CD4-positive, CD25-positive, alpha-beta regulatory T cell (primary cell): ENCODE measurements at regions not wholly inside any gene's neighbourhood (a gene's known extent, or its start where the extent isn't known, plus 50 kb on each side); places are given as distances from the start of the nearest gene placed in this dataset.
"Not testable (repeated sequence)": the region's sequence is repeated elsewhere in the genome, so short reads cannot be mapped to it uniquely, and the experiment has no call there.

Source experiments
- ATAC-seq, 2 donors: fragments of 150-1000 bp; cut with Tn5 transposase; one replicate each; pipeline ENCODE4 v1.10.0; 2021; ENCODE audit warnings: low read depth in 2 of 2, moderate number of reproducible peaks in 2 of 2, moderate library complexity in 1 of 2
- DNase-seq, 3 donors: peaks; one replicate each; pipeline versions ENCODE4 v3.0.0 to v3.0.0-alpha.2; 2012 to 2022; ENCODE audit warnings: mixed read lengths in 1 of 3
- H3K27ac ChIP-seq: one replicate; pipeline ENCODE4 v1.7.0; 2013; ENCODE audit warnings: mild to moderate bottlenecking, low read length; ENCODE audit not compliant: insufficient read depth, poor library complexity, severe bottlenecking
- H3K27me3 ChIP-seq: one replicate; pipeline ENCODE4 v1.7.0; 2013; ENCODE audit warnings: low read length; ENCODE audit not compliant: control insufficient read depth, insufficient read depth
- H3K36me3 ChIP-seq: one replicate; pipeline ENCODE4 v1.7.0; 2013; ENCODE audit warnings: mild to moderate bottlenecking, low read length, moderate library complexity; ENCODE audit not compliant: control insufficient read depth, insufficient read depth
- H3K4me1 ChIP-seq: 2 replicates; pipeline ENCODE4 v1.7.0; 2013; ENCODE audit warnings: mild to moderate bottlenecking, low read length; ENCODE audit not compliant: insufficient read depth, control insufficient read depth, poor library complexity, severe bottlenecking
- H3K4me3 ChIP-seq: one replicate; pipeline ENCODE4 v1.7.0; 2013; ENCODE audit warnings: low read depth, mild to moderate bottlenecking, low read length, moderate library complexity
- H3K9me3 ChIP-seq, 2 experiments: 1 replicate in 1 of 2; 2 replicates in 1 of 2; pipeline ENCODE4 v1.7.0; 2013; ENCODE audit warnings: low read length in 2 of 2, mild to moderate bottlenecking in 1 of 2, moderate library complexity in 1 of 2; ENCODE audit not compliant: control insufficient read depth in 2 of 2
- H3K27ac Mint-ChIP-seq, 3 donors: one replicate each; pipeline ENCODE4 v1.8.0; 2020 to 2022; ENCODE audit warnings: mild to moderate bottlenecking in 3 of 3, mixed read lengths in 3 of 3, moderate library complexity in 2 of 3
- H3K27me3 Mint-ChIP-seq: one replicate; pipeline ENCODE4 v1.8.0; 2022; ENCODE audit warnings: mild to moderate bottlenecking, mixed read lengths
- H3K36me3 Mint-ChIP-seq: one replicate; pipeline ENCODE4 v1.8.0; 2020; ENCODE audit warnings: mixed read lengths
- H3K4me1 Mint-ChIP-seq, 4 donors: one replicate each; pipeline ENCODE4 v1.8.0; 2020 to 2022; ENCODE audit warnings: mixed read lengths in 4 of 4, mild to moderate bottlenecking in 1 of 4
- H3K4me3 Mint-ChIP-seq, 4 donors: one replicate each; pipeline ENCODE4 v1.8.0; 2020 to 2022; ENCODE audit warnings: mild to moderate bottlenecking in 4 of 4, mixed read lengths in 4 of 4, moderate library complexity in 3 of 4
- H3K9me3 Mint-ChIP-seq, 7 donors: one replicate each; pipeline ENCODE4 v1.8.0; 2020 to 2022; ENCODE audit warnings: mixed read lengths in 7 of 7, mild to moderate bottlenecking in 3 of 7, moderate library complexity in 2 of 7

DNA sequence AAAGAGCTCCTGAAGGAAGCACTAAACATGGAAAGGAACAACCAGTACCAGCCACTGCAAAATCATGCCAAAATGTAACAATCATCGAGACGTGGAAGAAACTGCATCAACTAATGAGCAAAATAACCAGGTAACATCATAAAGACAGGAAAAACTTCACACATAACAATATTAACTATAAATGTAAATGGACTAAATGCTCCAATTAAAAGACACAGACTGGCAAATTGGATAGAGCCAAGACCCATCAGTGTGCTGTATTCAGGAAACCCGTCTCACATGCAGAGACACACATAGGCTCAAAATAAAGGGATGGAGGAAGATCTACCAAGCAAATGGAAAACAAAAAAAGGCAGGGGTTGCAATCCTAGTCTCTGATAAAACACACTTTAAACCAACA is 83.9 kb upstream of the TSLP start:
- H3K4me3 ChIP-seq, DNase-seq, H3K36me3 ChIP-seq, H3K4me1 Mint-ChIP-seq, ATAC-seq, H3K27me3 ChIP-seq, H3K27me3 Mint-ChIP-seq, H3K27ac Mint-ChIP-seq, H3K4me1 ChIP-seq, H3K27ac ChIP-seq, H3K36me3 Mint-ChIP-seq, H3K9me3 ChIP-seq, H3K4me3 Mint-ChIP-seq: not testable (repeated sequence)
- peaks cover 0 to 24% (median 5%) of the 10 kb centered on the region in 7 donors for H3K9me3 Mint-ChIP-seq

DNA sequence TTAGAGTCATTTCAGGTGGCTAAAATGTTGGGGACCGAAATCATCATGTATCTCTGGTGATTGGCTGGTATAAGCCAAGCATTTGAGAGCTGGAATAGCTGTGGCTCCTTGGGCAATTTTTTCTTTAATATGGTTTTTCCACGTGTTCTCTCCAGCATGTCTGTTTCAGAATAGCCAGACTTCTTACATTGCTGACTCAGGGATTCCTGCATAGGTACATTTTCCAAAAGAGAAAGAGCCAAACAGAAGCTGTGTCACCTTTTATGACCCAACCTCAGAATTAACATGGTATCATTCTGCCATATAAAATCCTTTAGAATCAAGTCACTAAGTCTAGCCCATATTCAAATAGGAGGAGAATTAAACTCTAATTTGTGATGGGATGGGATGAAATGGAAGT is 74.8 kb upstream of the TSLP start:
- DNase-seq, result no peak
- Histone ChIP-seq H3K36me3 (no peaks in the 10 kb centered on the region), H3K4me1 (no peaks in the 10 kb centered on the region), H3K27ac (no peak overlapping the region), H3K27me3 (peaks cover 2% of the 10 kb centered on the region), H3K4me3 (no peak overlapping the region), H3K9me3 (no peaks in the 10 kb centered on the region)
- no peak overlapping the region for H3K4me3 Mint-ChIP-seq
- H3K4me1 Mint-ChIP-seq, result no peaks in the 10 kb centered on the region
- H3K9me3 Mint-ChIP-seq, result peaks cover 0 to 6% (median 1%) of the 10 kb centered on the region in 7 donors
- no peak for ATAC-seq
- no peaks in the 10 kb centered on the region for H3K36me3 Mint-ChIP-seq
- H3K27me3 Mint-ChIP-seq, result peaks cover 7% of the 10 kb centered on the region
- H3K27ac Mint-ChIP-seq, result no peak overlapping the region

DNA sequence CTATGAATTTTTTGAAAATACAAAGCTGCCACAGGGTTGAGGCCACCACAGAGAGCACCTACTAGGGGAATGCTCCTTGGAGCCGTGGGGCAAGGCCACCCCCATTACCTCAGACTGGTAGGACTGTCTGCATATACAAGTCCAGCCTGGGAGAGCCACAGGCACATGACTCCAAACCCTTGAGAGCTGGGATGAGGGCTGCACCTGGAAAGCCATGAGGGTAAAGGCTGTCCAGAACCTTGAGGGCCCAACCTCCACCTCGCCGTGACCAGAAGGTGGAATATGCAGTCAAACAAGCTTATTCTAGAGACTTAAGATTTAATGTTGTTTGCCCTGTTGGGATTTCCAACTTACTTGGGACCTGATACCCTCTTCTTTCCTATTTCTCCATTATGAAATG is 69.5 kb upstream of the TSLP start:
- H3K36me3 ChIP-seq, result no peaks in the 10 kb centered on the region
- DNase-seq (no peak), ATAC-seq (no peak)
- Mint-ChIP-seq H3K27me3 (peaks cover 7% of the 10 kb centered on the region), H3K4me1 (no peaks in the 10 kb centered on the region), H3K9me3 (peaks cover 0 to 6% (median 0%) of the 10 kb centered on the region in 7 donors), H3K27ac (no peak overlapping the region), H3K36me3 (no peaks in the 10 kb centered on the region), H3K4me3 (no peak overlapping the region)
- H3K27me3 ChIP-seq, result peaks cover 2% of the 10 kb centered on the region
- no peak overlapping the region for H3K27ac ChIP-seq
- no peaks in the 10 kb centered on the region for H3K9me3 ChIP-seq
- H3K4me1 ChIP-seq, result no peaks in the 10 kb centered on the region
- H3K4me3 ChIP-seq, result no peak overlapping the region

DNA sequence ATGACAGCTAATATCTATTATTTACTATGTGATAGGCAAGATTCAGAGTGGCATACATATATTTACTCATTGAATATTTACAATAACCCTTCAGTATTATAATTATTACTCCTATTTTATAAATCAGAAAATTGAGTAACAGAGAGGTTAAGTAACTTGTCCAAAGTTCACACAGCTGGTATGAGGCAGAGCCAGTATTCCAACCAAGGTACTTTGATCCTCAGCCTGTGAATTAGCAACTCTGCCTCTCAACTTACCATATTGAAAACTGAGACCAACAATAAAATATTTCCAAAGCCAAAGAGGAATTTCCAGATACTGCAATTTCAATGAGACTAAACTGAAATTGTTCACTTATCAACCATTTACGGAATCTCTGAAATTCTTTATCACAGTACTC is 67.9 kb upstream of the TSLP start:
- Histone ChIP-seq H3K27ac (no peak overlapping the region), H3K27me3 (no peaks in the 10 kb centered on the region), H3K9me3 (no peaks in the 10 kb centered on the region), H3K4me3 (no peak overlapping the region), H3K36me3 (no peaks in the 10 kb centered on the region), H3K4me1 (no peaks in the 10 kb centered on the region)
- no peak for ATAC-seq
- no peak overlapping the region for H3K27ac Mint-ChIP-seq
- H3K9me3 Mint-ChIP-seq, result peaks cover 0 to 6% (median 2%) of the 10 kb centered on the region in 7 donors
- no peak for DNase-seq
- no peaks in the 10 kb centered on the region for H3K36me3 Mint-ChIP-seq
- no peaks in the 10 kb centered on the region for H3K4me1 Mint-ChIP-seq
- H3K4me3 Mint-ChIP-seq, result no peak overlapping the region
- H3K27me3 Mint-ChIP-seq, result peaks cover 7% of the 10 kb centered on the region

DNA sequence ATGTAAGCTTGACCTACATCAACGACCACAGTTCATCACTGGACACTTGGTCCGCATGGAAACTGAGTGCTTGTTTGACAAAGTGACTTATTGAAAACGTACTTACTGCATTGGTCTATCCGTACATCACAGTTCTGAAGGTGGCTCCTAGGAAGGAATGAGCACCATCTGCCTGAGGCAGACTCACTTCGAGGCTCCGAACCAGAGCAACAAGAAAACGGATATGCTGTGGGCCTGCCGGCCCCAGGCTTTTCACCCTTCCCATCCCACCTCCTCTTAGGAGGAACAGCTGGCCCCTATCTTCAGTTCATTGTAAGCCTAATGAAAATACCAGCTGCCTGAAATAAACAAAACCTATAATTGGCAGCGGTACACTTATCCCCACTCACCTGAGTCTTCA is 67.2 kb upstream of the TSLP start:
- no peak overlapping the region for H3K27ac ChIP-seq
- H3K4me3 Mint-ChIP-seq, result no peak overlapping the region
- no peak overlapping the region for H3K27ac Mint-ChIP-seq
- H3K9me3 ChIP-seq, result no peaks in the 10 kb centered on the region
- H3K36me3 Mint-ChIP-seq, result no peaks in the 10 kb centered on the region
- no peaks in the 10 kb centered on the region for H3K27me3 ChIP-seq
- no peak for DNase-seq
- no peak for ATAC-seq
- H3K4me1 Mint-ChIP-seq, result no peaks in the 10 kb centered on the region
- peaks cover 9% of the 10 kb centered on the region for H3K27me3 Mint-ChIP-seq
- no peaks in the 10 kb centered on the region for H3K36me3 ChIP-seq
- peaks cover 0 to 6% (median 4%) of the 10 kb centered on the region in 7 donors for H3K9me3 Mint-ChIP-seq
- no peaks in the 10 kb centered on the region for H3K4me1 ChIP-seq
- H3K4me3 ChIP-seq, result no peak overlapping the region

DNA sequence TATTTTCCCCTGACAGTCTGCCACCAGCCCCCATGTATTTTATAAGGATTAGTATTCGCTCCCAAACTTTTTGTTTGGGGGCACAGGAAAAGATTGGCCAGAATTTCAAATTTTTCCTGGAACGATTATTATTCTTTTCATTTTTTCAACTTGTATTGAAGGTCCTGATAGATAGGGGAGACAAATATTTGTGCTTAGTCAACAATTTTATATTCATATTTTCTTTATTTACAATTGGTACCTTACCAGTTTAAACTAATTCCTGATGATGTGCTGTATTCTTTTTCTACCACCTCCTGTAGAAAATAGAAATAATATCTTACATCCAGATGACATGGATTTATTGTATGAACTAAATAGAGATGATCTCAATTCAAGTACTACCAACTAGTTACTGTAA is 60.7 kb upstream of the TSLP start:
- DNase-seq (no peak), ATAC-seq (no peak)
- no peak overlapping the region for H3K27ac Mint-ChIP-seq
- H3K4me1 ChIP-seq, result no peaks in the 10 kb centered on the region
- no peak overlapping the region for H3K4me3 ChIP-seq
- H3K9me3 ChIP-seq, result no peaks in the 10 kb centered on the region
- no peak overlapping the region for H3K4me3 Mint-ChIP-seq
- H3K9me3 Mint-ChIP-seq, result peaks cover 0 to 7% (median 2%) of the 10 kb centered on the region in 7 donors
- H3K36me3 ChIP-seq, result no peaks in the 10 kb centered on the region
- H3K27me3 ChIP-seq, result peaks cover 6% of the 10 kb centered on the region
- no peaks in the 10 kb centered on the region for H3K4me1 Mint-ChIP-seq
- H3K36me3 Mint-ChIP-seq, result no peaks in the 10 kb centered on the region
- peaks cover 24% of the 10 kb centered on the region for H3K27me3 Mint-ChIP-seq
- H3K27ac ChIP-seq, result no peak overlapping the region

DNA sequence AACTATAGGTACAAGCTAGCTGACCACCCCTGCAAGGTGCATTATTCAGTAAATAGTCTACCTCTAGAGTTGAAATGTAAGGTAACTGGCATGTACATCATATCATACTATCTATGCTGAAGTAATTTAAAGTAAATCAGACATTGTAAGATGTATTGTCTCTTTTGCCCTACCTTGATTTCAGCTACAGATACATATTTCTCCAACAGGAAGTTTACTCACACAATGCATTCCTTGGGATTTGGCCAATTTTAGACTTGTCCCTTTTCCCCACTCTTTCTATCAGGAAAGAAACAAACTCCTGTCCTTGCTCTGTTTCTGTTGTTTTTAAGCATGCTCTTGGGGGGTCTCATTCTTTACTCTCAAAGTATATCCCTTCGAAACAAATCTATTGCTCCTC is 58.5 kb upstream of the TSLP start:
- no peak for DNase-seq
- no peak overlapping the region for H3K27ac ChIP-seq
- Mint-ChIP-seq H3K4me3 (no peak overlapping the region), H3K9me3 (peaks cover 0 to 7% (median 1%) of the 10 kb centered on the region in 7 donors), H3K27me3 (peaks cover 24% of the 10 kb centered on the region), H3K4me1 (no peaks in the 10 kb centered on the region), H3K36me3 (no peaks in the 10 kb centered on the region), H3K27ac (no peak overlapping the region)
- H3K36me3 ChIP-seq, result no peaks in the 10 kb centered on the region
- no peak overlapping the region for H3K4me3 ChIP-seq
- H3K4me1 ChIP-seq, result no peaks in the 10 kb centered on the region
- peaks cover 9% of the 10 kb centered on the region for H3K27me3 ChIP-seq
- no peaks in the 10 kb centered on the region for H3K9me3 ChIP-seq
- no peak for ATAC-seq

DNA sequence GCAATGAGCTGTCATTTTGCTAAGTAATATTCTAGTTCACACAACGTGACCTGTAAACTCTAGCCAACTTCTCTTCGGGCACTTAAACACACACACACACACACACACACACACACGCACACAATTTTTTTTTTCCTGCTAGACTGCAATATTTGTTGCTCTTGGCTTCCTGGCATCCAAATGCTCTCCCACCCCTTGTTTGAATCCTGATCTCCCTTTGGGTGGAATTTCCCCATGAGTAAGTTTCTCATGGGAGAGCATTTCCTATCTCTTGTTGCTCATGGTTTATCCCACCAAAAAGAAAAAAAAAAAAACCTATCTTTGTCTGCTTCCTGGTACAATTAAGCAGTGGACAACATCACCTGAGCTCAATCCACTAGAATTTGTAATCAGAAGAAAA is 54.7 kb upstream of the TSLP start:
- peaks cover 24% of the 10 kb centered on the region for H3K27me3 Mint-ChIP-seq
- H3K36me3 ChIP-seq, result no peaks in the 10 kb centered on the region
- H3K36me3 Mint-ChIP-seq, result no peaks in the 10 kb centered on the region
- no peak overlapping the region for H3K27ac Mint-ChIP-seq
- no peak overlapping the region for H3K4me3 ChIP-seq
- no peaks in the 10 kb centered on the region for H3K4me1 Mint-ChIP-seq
- ATAC-seq (no peak), DNase-seq (no peak)
- H3K9me3 Mint-ChIP-seq, result no peaks in the 10 kb centered on the region
- H3K27ac ChIP-seq, result no peak overlapping the region
- H3K4me1 ChIP-seq, result no peaks in the 10 kb centered on the region
- no peaks in the 10 kb centered on the region for H3K9me3 ChIP-seq
- H3K4me3 Mint-ChIP-seq, result no peak overlapping the region
- peaks cover 9% of the 10 kb centered on the region for H3K27me3 ChIP-seq
